Spleen (tissue), 7 donors: ENCODE measurements at regions not wholly inside any gene's neighbourhood (a gene's known extent, or its start where the extent isn't known, plus 50 kb on each side); places are given as distances from the start of the nearest gene placed in this dataset.

Experiments
- CTCF ChIP-seq, 11 experiments: fragments of 200-600 bp in 7 of 11; fragments of 450-650 bp in 4 of 11; sonication (generic) in 4 of 11; IDR thresholded peaks in 8 of 11; conservative IDR thresholded peaks in 3 of 11; 1 replicate in 7 of 11; 2 replicates in 4 of 11; pipeline versions ENCODE4 v1.4.0 to v1.8.0; 2016 to 2021; ENCODE audit warnings: antibody characterized with exemption in 11 of 11, inconsistent platforms in 4 of 11, mild to moderate bottlenecking in 1 of 11
- POLR2AphosphoS5 ChIP-seq, 3 donors: sonication (generic); formaldehyde crosslinking; IDR thresholded peaks; one replicate each; pipeline ENCODE4 v1.5.1; 2017; ENCODE audit warnings: antibody characterized with exemption in 3 of 3
- donor health status: DM: no; HTN: no; CAD: no; lungs with moderate emphysema.
- donor health status: DM: no; HTN: no; CAD: no.
- donor health status: DM: no; HTN: no; CAD: no.

- TF ChIP-seq CTCF (IDR thresholded peaks at IDR 0.05 in 8 of 11, conservative IDR thresholded peaks at IDR 0.05 in 3 of 11) (no peak), POLR2AphosphoS5 (IDR thresholded peaks at IDR 0.05) (no peak)
Measured at GRCh38 chr9:2992427-2992826, 148.5 kb upstream of the PUM3 start.
